ENCODE measurements at regions not wholly inside any gene's neighbourhood (a gene's known extent, or its start where the extent isn't known, plus 50 kb on each side); places are given as distances from the start of the nearest gene placed in this dataset.

DNA sequence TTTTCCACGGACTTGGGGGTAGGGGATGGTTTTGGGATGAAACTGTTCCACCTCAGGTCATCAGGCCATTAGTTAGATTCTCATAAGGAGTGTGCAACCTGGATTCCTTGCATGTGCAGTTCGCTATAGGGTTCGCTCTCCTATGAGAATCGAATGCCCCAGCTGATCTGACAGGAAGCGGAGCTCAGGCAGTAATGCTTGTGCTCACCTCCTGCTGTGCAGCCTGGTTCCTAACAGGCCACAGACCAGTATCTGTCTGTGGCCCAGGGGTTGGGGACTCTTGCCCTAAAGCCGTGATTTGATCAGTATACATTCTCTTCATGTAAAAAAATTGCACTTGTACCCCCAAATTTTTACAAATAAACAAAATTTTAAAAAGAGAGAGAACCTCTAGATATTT, 219.4 kb upstream of the CPNE8 start:
- TF ChIP-seq FOXP2 (optimal IDR thresholded peaks at IDR 0.05; ENCODE audit: control extremely low read depth, extremely low read length, insufficient read depth), result no peak
- TF ChIP-seq POLR2AphosphoS5 (IDR thresholded peaks at IDR 0.05; ENCODE audit: borderline replicate concordance, low read depth, low read length), result no peak

Measured in SK-N-MC (cell line).